Right lobe of liver (tissue), 6 donors: ENCODE measurements at regions not wholly inside any gene's neighbourhood (a gene's known extent, or its start where the extent isn't known, plus 50 kb on each side); places are given as distances from the start of the nearest gene placed in this dataset.

Source experiments
- ATAC-seq, 4 donors: fragments of 200-7000 bp; cut with Tn5 transposase; one replicate each; pipeline ENCODE4 v1.9.1; 2020; ENCODE audit warnings: mild to moderate bottlenecking in 4 of 4, moderate library complexity in 4 of 4
- DNase-seq, 3 donors: peaks; one replicate each; pipeline ENCODE4 v3.0.0-alpha.2; 2020
- H3K27ac ChIP-seq, 3 donors: fragments of 200-600 bp; one replicate each; pipeline ENCODE4 v1.8.0; 2022
- H3K27me3 ChIP-seq, 2 donors: fragments of 200-600 bp; one replicate each; pipeline ENCODE4 v1.8.0; 2022
- H3K36me3 ChIP-seq, 4 donors: fragments of 200-600 bp; sonication (generic) in 1 of 4; one replicate each; pipeline versions ENCODE4 v1.5.1 to v1.8.0; 2017 to 2022; ENCODE audit warnings: control low read depth in 1 of 4
- H3K4me1 ChIP-seq, 4 donors: fragments of 200-600 bp; sonication (generic) in 1 of 4; one replicate each; pipeline versions ENCODE4 v1.5.1 to v1.8.0; 2017 to 2022; ENCODE audit warnings: control low read depth in 1 of 4
- H3K4me3 ChIP-seq, 3 donors: fragments of 200-600 bp; one replicate each; pipeline ENCODE4 v1.8.0; 2022
- H3K9me3 ChIP-seq, 4 donors: fragments of 200-600 bp; sonication (generic) in 1 of 4; one replicate each; pipeline versions ENCODE4 v1.5.1 to v1.8.0; 2017 to 2022; ENCODE audit warnings: control low read depth in 1 of 4
- CTCF ChIP-seq, 4 donors: fragments of 200-600 bp in 3 of 4; fragments of 450-650 bp in 1 of 4; IDR thresholded peaks; one replicate each; pipeline versions ENCODE4 v1.5.1 to v1.8.0; 2016 to 2022; ENCODE audit warnings: antibody characterized with exemption in 4 of 4, mild to moderate bottlenecking in 2 of 4
- POLR2A ChIP-seq: fragments of 450-650 bp; IDR thresholded peaks from one replicate; pipeline ENCODE4 v1.6.1; 2017; ENCODE audit warnings: antibody characterized with exemption, mild to moderate bottlenecking
- WGBS: methylation state at CpG from one replicate; pipeline ENCODE4 v1.1.6; 2018; ENCODE audit warnings: low coverage, low lambda C conversion rate; ENCODE audit not compliant: insufficient coverage; ENCODE audit errors: missing lambda C conversion rate; 5-methylcytosine and 5-hydroxymethylcytosine counted together
- intact Hi-C, 2 donors: fragments of 100-400 bp; cut with DNase I; formaldehyde crosslinking; loops; one replicate each; pipeline versions ENCODE4 v1.11.2 to v1.14.1; 2022
- donor health status: DM: no; HTN: yes; CAD: no.
- donor health status: DM: no; HTN: no; CAD: no.
- donor health status: DM: no; HTN: no; CAD: no.
- donor health status: DM: no; HTN: yes; CAD: no.
- donor health status: DM: no; HTN: yes; CAD: no.

- ATAC-seq (no peak), DNase-seq (no peak)
- H3K27ac ChIP-seq: no peak overlapping the region
- no peaks in the 10 kb centered on the region for H3K9me3 ChIP-seq
- intact Hi-C loops: no loop called here
- no peaks in the 10 kb centered on the region for H3K36me3 ChIP-seq
- TF ChIP-seq POLR2A (no peak), CTCF (IDR thresholded peaks at IDR 0.05) (no peak)
- H3K4me1 ChIP-seq: no peaks in the 10 kb centered on the region
- WGBS: 37% methylated on average over 4 of the region's 4 CpGs
- peaks cover 0 to 4% of the 10 kb centered on the region in 2 donors for H3K27me3 ChIP-seq
- no peak overlapping the region for H3K4me3 ChIP-seq
Observed at GRCh38 chr2:176658708-176659107, 389.5 kb downstream of the MTX2 start.

GRCh38 chr2:176662753-176663152, 393.5 kb downstream of the MTX2 start:
- intact Hi-C loops: no loop called here
- ATAC-seq (no peak), DNase-seq (no peak)
- H3K27me3 ChIP-seq: no peaks in the 10 kb centered on the region
- H3K4me1 ChIP-seq: no peaks in the 10 kb centered on the region
- H3K36me3 ChIP-seq: no peaks in the 10 kb centered on the region
- TF ChIP-seq CTCF (IDR thresholded peaks at IDR 0.05) (no peak), POLR2A (no peak)
- H3K9me3 ChIP-seq: no peaks in the 10 kb centered on the region
- WGBS: 80% methylated on average over 2 of the region's 2 CpGs
- no peak overlapping the region for H3K27ac ChIP-seq
- H3K4me3 ChIP-seq: no peak overlapping the region

- Histone ChIP-seq H3K9me3 (no peaks in the 10 kb centered on the region), H3K36me3 (no peaks in the 10 kb centered on the region), H3K27me3 (no peaks in the 10 kb centered on the region), H3K4me1 (no peaks in the 10 kb centered on the region), H3K4me3 (no peak overlapping the region), H3K27ac (no peak overlapping the region)
- WGBS: 50% methylated on average over 4 of the region's 4 CpGs
- intact Hi-C loops: no loop called here
- TF ChIP-seq CTCF (IDR thresholded peaks at IDR 0.05) (no peak), POLR2A (no peak)
- DNase-seq: no peak
- no peak for ATAC-seq
Observed at GRCh38 chr2:176664478-176664877, 395.2 kb downstream of the MTX2 start.

- H3K27me3 ChIP-seq: no peaks in the 10 kb centered on the region
- H3K27ac ChIP-seq: no peak overlapping the region
- DNase-seq (no peak), ATAC-seq (no peak)
- no peaks in the 10 kb centered on the region for H3K36me3 ChIP-seq
- H3K4me3 ChIP-seq: no peak overlapping the region
- H3K4me1 ChIP-seq: no peaks in the 10 kb centered on the region
- no peaks in the 10 kb centered on the region for H3K9me3 ChIP-seq
- intact Hi-C loops: no loop called here
- WGBS: 71% methylated on average over 1 of the region's 1 CpG
- TF ChIP-seq POLR2A: no peak
- TF ChIP-seq CTCF (IDR thresholded peaks at IDR 0.05): no peak
Observed at GRCh38 chr2:176665086-176665485, 395.8 kb downstream of the MTX2 start.

- no peak for ATAC-seq
- TF ChIP-seq CTCF (IDR thresholded peaks at IDR 0.05) (no peak), POLR2A (no peak)
- no peak overlapping the region for H3K4me3 ChIP-seq
- H3K4me1 ChIP-seq: no peaks in the 10 kb centered on the region
- H3K9me3 ChIP-seq: no peaks in the 10 kb centered on the region
- no peaks in the 10 kb centered on the region for H3K27me3 ChIP-seq
- H3K36me3 ChIP-seq: no peaks in the 10 kb centered on the region
- H3K27ac ChIP-seq: no peak overlapping the region
- intact Hi-C loops: no loop called here
- DNase-seq: no peak
Observed at GRCh38 chr2:176668912-176669311, 399.7 kb downstream of the MTX2 start.
